H54 (cell line): ENCODE measurements at regions not wholly inside any gene's neighbourhood (a gene's known extent, or its start where the extent isn't known, plus 50 kb on each side); places are given as distances from the start of the nearest gene placed in this dataset.
A peak's percentile ranks its signal among the peaks of the same experiment; 100 is the strongest.
"Not testable (repeated sequence)": the region's sequence is repeated elsewhere in the genome, so short reads cannot be mapped to it uniquely, and the experiment has no call there.

Source experiments
- DNase-seq: peaks from one replicate; pipeline ENCODE4 v3.0.0; 2011; ENCODE audit warnings: low spot score, mixed read lengths; ENCODE audit not compliant: insufficient read length
- FAIRE-seq: peaks from 3 replicates; lab custom pipeline; 2011; peaks lifted over from hg19 to GRCh38; lab: Jason Lieb, UNC
- POLR2A ChIP-seq: IDR thresholded peaks from 2 replicates; pipeline ENCODE4 v1.6.1; 2011; ENCODE audit warnings: low read depth, mild to moderate bottlenecking, low read length

DNA sequence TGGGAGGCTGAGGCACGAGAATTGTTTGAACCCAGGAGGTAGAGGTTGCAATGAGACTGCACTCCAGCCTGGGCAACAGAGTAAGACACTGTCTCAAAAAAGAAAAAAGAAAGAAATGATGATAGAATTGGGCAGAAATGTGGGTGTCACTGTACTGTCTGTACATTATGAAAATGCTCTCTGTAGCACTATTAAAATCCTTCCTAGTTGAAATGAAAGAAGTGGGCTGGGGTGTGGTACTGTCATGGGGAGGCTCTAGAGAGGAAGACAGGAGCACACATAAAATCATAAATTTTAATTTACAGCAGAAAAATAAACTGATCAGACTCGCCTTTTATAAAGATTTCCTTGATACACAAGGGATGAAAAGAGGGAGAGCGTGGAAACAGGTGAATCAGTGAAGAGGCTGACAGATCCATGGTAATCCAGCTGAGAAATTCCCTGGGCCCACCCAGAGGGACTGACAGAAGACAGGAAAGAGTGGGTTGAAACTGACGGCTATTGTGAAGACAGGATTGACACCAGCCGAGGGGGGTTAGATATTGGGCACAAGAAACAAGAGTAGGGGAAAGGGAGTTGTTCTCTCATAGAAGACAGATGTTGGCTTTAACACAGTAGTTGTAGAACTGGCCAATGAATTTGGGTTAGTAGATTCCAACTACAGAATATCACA, 96.4 kb upstream of the ATL2 start:
- no peak for DNase-seq
- TF ChIP-seq POLR2A, result no peak
- no peak for FAIRE-seq

DNA sequence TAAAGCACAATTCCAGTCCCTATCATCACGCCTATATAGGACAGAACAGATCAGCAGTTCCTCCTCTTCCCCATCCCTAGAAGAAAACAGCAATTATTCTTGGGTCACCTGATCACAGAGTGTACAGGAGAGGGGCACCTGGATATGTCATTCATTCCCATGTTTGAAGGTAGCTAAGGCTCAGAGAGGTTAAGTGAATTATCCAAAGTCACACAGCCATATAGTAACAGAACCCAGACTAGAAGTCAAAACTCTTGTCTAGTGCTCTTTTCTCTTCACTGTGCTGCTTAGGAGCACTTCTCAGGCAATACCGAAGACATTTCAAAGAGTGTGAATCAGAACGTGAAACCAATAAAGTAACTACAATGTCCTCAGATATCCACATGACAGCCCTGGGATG, 93.0 kb upstream of the ATL2 start:
- no peak for DNase-seq
- FAIRE-seq, result no peak
- TF ChIP-seq POLR2A, result no peak

DNA sequence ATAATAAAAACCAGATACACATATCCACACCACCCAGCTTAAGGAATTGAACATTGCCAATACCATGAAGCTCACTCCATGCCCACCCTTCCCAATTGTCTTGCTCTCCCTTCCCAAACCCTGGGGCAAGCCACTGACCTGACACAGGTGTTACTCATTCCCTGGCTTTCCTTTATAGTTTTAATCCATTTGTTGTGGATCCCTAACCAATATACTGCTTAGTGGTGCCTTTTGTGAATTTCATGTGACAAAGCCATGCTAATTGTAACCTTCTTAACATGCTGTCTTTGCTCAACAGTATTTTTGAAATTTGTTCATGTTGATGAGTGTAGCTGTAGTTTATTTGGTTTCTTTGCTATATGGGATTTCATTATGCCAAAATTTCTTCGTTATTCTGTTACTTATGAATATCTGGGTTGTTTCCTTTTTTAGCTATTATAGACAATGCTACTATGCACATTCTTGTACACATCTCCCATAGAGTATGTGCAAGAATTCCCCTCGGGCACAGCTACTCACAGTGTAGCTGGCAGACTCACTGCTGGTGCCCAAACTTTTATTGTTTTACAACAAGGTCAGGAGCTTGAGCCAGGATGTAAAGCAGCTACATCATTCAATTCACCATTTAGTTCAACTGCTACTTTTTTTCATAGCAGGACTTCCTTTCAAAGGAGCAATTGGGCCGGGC, 90.8 kb upstream of the ATL2 start:
- no peak for DNase-seq
- no peak for FAIRE-seq
- TF ChIP-seq POLR2A, result no peak

DNA sequence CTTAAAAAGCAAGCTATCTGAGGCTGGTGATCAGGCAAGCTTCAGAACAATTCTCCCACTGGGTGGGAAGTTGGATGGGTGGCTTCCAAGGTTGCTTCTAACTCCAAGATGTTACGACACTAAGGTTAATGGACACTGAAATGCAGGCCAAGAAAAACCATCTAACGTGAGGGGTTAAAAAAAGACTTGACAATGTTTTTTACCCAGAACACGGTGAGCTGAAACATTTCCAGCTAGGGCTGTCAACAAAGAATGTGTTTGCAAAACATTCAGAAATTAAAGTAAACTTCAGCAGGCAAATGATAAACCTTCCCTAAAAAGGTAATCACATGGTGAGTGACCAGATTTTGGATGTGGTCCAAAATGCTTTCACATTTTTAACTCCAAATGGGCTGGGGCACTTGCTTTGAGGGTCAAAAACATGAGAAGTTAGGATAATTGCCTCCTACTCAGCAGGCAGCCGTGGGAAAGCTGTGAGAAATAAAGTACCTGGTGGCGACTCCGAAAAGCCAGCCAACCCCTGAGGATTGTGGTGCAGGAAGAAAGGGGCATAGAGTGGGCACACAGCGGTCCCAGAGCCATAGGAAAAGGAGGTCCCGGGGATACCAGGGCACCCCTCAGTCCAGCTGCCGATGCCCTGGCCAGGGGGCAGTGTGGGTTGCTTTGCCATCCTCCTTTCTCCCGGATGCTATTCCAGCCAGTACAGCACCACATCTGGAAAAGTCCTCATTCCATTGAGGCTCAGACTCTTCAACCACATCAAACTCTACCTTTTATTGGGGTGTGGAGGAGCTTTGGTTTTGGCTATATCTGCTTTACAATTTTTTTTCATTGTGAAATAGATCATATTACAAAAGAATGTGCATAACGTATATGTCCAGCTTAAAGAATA, 90.0 kb upstream of the ATL2 start:
- no peak for FAIRE-seq

DNA sequence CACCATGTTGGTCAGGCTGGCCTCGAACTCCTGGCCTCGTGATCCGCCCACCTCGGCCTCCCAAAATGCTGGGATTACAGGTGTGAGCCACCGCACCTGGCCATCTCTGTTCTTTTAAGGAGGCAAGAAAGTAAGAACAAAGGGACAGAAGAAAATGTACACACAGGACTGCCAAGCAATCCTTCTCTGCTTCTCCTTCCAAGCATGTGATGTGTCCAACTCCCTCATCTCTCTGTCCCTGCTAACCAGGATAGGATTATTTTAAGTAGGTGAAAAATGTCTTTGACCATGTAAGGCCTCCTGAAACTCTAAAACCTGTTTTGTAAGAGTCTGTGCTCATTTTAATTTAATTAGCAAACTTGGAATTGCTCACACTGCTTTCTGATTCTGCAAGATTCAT, 89.3 kb upstream of the ATL2 start:
- no peak for TF ChIP-seq POLR2A
- DNase-seq (no peak), FAIRE-seq (no peak)

More for the DNA sequence above, 90.0 kb upstream of the ATL2 start:
- TF ChIP-seq POLR2A, result no peak
- DNase-seq, result no peak

DNA sequence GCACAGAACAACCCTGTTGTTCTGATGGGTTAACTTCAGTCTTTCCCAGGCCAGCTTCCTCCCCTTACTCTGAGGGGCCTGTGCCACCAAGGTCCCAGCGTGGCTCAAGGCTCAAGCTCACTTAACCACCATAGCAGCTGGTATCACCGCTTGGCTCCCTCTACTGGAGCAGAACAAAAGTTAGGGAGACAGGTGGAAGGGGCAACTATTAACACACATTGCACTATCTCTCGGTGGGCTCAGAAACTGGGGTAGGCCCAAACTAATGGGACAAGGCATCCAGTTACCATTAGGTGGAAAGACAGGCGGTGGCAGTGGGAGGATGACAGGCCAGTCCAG, 88.7 kb upstream of the ATL2 start:
- DNase-seq (peak; percentile 27), FAIRE-seq (no peak)
- no peak for TF ChIP-seq POLR2A

DNA sequence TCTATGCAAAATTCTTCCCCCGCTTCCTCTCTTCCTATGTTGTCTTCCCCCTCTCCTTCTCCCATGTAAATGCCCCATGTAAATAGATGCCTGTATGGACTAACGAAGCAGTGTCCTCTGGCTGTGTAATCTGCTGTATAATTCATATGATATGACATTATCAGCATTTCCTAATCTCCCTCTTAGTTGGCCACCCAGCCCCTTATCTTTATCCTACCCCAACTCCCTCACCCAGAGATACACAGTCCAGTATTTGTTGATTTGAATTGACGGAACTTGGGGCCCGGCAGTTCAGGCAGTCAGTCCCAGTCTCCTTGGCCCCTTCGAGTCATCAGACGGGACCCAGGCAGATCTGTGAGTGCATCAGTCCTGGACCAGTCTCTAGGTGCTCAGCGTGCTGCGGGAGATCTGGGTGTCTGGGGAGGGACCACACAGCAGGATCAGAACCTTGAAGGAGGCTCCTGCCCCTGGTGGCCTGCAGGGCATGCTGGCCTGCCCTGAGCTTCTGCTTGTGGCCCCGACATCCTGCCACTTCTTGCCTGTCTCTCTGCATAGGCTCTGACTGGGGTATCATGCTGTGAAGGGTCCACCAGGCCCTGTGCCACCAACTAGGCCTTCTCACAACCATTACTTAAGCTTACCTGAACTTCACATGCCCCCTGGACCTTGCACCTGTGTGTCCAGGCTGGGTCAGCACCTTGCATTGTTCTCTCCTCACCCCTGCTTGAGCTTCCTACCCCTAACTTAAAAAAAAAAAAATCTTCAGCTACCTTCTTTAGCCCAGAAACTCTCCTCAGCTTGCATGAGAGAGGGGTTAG, 88.1 kb upstream of the ATL2 start:
- DNase-seq (no peak), FAIRE-seq (no peak)
- TF ChIP-seq POLR2A, result no peak

DNA sequence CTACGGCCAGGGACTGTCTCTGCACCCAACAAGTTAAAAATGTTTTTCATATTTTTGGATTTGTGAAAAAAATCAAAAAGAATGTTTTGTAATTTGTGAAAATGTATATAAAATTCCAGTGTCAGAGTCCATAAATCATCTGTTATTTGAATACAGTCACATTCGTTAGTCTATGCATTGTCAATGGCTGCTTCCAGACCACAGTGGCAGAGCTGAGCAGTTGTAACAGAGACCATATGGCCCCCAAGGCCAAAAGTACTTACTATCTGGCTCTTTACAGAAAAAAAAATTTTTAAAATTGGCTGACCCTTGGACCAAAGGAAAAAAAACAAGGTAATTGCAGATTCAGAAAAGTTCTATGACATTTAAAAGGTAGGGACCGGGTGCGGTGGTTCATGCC, 86.7 kb upstream of the ATL2 start:
- DNase-seq, result no peak
- TF ChIP-seq POLR2A, result no peak
- no peak for FAIRE-seq

DNA sequence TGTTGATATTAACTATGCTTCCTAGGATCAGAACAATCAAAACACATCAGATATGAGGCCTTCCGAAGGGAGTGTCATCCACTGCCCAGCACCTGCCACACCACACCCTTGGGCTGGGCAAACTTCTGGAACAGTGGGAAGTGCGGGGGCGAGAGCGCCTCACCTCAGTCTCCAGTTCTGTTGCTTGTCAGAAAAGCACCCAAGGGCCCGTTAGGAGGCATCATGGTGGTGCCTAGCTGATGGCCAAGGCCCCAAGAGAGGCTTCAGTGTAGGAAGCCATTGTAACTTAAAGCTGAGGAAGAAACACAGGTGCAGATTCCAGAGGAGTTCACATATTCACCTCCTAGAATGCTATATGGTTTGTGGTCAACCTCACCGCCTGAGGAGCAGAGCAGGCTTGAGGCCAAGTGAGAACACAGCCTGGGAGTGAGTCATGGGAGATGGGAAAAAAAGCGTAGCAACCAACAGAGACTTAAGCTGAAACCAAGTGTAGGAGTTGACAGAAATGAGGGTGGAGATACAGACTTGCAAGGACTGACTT, 85.1 kb upstream of the ATL2 start:
- TF ChIP-seq POLR2A, result no peak
- FAIRE-seq, result peak; percentile 95

DNA sequence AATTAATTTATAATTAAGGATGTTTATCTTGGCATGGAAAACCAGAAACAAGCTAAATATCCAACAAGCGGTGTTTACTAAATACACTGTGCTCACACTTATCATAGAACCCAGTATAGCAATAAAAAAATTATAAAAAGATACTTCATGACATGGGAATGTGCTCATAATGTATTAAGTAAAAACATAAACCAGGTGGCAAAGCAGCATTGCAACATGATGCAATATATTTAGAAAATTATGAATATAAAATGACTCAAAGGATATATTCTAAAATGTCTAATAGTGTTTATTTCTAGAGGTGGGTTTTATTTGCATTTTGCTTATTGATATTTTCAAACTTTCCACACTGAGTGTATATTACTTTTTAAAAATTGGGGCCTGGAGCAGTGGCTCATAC, 84.4 kb upstream of the ATL2 start:
- FAIRE-seq (no peak), DNase-seq (no peak)
- no peak for TF ChIP-seq POLR2A

More for the DNA sequence above, 85.1 kb upstream of the ATL2 start:
- DNase-seq, result peak; percentile 80

DNA sequence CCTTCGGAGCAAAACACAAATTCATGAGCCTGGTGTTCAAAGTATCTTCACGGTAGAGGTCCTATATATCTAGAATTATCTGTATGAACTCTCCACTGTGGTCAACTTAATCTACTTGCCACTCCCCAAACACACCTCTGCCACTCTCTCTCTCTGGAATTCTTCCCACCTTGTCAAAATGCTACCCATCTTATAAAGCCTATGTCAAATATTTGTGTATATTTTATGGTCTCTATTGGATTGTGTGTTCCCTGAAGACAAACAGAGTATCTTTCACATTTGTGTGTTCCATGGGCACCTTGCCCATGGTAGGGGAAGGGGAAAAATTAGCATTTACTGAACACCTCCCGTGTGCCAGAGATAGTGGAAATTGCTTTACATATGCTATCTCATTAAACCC, 83.2 kb upstream of the ATL2 start:
- no peak for FAIRE-seq
- no peak for DNase-seq
- TF ChIP-seq POLR2A, result no peak

DNA sequence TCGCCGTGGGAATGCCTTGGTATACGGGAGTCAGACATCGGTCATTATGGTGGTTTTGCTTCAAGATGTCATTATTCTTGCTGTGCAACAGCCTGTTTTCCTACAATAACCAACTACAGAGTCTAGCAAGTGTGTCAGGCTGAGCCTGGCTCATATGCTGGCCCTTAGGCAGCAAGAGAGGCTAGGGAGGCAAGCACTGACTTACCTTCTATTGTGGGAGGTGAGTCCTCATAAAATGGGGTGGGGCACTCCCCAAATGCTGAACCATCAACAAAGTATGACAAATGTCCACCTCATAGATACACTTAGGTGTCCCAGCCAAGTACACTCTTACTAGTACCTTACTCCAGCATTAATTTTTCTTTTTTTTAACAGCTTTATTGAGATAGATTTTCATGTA, 77.0 kb upstream of the ATL2 start:
- FAIRE-seq (no peak), DNase-seq (no peak)
- no peak for TF ChIP-seq POLR2A

DNA sequence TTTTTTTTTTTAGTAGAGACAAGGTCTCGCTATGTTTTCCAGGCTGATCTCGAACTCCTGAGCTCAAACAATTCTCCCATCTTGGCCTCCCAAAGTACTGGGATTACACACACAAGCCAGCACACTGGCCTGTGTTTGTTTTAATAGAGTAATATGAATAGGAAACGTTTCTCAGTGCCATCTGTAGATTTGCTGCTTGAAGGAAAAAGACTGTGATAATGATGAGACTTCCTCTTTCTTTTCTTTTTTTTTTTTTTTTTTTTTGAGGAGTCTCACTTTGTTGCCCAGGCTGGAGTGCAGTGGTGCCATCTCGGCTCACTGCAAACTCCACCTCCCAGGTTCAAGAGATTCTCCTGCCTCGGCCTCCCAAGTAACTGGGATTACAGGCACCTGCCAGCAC, 74.7 kb upstream of the ATL2 start:
- not testable (repeated sequence) for DNase-seq, FAIRE-seq
